ENCODE measurements at regions not wholly inside any gene's neighbourhood (a gene's known extent, or its start where the extent isn't known, plus 50 kb on each side); places are given as distances from the start of the nearest gene placed in this dataset.

GRCh38 chr12:129966146-129966995 lies 62.5 kb upstream of the TMEM132D start:
- Histone ChIP-seq H3K36me3 (ENCODE audit: control insufficient read depth, insufficient read depth, low read length) (no peaks in the 10 kb centered on the region), H3K4me3 (ENCODE audit: low read depth, low read length) (no peak overlapping the region), H2AFZ (no peak overlapping the region), H3K9me3 (ENCODE audit: control insufficient read depth, low read length) (no peaks in the 10 kb centered on the region), H3K9ac (no peak overlapping the region), H3K27me3 (ENCODE audit: control insufficient read depth, insufficient read depth, low read length) (no peaks in the 10 kb centered on the region), H3K79me2 (no peaks in the 10 kb centered on the region), H3K4me1 (no peaks in the 10 kb centered on the region), H3K27ac (no peak overlapping the region), H3K4me2 (ENCODE audit: low read length) (no peak overlapping the region)
- no peak for TF ChIP-seq CTCF (IDR thresholded peaks at IDR 0.05)

DNA sequence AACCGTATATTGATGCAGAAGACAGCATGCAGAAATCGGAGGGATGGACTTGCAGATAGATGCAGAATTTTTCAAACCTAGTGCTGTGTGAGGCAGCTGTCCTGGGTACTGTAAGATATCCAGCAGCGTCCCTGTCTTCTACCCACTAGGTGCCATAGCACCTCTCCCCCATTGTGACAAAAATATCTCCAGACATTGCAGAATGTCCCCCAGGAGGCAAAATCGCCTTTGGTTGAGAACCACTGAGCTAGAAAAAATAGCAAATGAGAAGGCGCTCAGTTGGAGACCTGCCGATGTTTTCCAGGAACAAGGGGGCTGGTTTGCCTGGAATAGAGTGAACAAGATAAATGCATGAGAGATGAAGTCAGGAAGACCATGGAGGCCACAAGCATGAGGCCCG lies 67.9 kb upstream of the TMEM132D start:
- H3K4me1 ChIP-seq = no peaks in the 10 kb centered on the region
- H2AFZ ChIP-seq = no peak overlapping the region
- no peak overlapping the region for H3K4me3 ChIP-seq (ENCODE audit: low read depth, low read length)
- no peak for TF ChIP-seq CTCF (IDR thresholded peaks at IDR 0.05)
- no peak overlapping the region for H3K27ac ChIP-seq
- no peaks in the 10 kb centered on the region for H3K27me3 ChIP-seq (ENCODE audit: control insufficient read depth, insufficient read depth, low read length)
- no peak overlapping the region for H3K9ac ChIP-seq
- H3K9me3 ChIP-seq (ENCODE audit: control insufficient read depth, low read length) = no peaks in the 10 kb centered on the region
- H3K36me3 ChIP-seq (ENCODE audit: control insufficient read depth, insufficient read depth, low read length) = no peaks in the 10 kb centered on the region
- no peaks in the 10 kb centered on the region for H3K79me2 ChIP-seq
- H3K4me2 ChIP-seq (ENCODE audit: low read length) = no peak overlapping the region

DNA sequence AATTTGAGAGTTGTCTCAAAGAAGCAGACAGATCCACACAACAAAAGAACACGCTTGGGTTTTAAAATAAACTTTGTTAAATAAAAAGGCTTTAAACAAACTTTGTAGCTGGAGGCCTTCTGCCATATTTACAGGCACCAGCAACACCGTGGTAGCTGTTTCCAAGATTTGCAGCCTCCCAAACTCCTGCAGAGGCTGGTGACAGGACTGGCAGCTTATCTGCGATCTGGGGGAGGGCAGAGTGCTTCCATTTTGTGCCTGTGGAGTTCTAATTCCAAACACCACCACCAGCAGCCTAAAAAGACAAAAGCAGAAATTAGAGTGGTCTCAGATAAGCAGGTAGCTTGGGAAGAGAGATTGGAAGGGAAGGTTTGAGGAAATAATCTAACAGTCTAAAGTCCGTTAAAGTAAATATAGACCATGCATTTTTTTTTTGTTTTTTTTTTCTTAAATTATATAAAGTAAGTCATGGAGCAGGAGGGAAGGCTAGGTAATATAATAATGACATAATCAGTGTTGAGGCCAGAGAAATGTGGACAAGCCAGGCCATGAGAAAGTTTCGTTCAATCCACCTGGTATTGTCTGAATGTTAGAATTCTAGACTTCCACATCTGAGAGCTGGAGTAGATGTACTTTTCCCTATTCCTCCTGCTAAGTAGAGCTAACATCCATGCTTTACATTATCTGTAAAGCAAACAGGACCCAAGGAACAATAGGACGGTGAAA lies 69.6 kb upstream of the TMEM132D start:
- no peaks in the 10 kb centered on the region for H3K9me3 ChIP-seq (ENCODE audit: control insufficient read depth, low read length)

DNA sequence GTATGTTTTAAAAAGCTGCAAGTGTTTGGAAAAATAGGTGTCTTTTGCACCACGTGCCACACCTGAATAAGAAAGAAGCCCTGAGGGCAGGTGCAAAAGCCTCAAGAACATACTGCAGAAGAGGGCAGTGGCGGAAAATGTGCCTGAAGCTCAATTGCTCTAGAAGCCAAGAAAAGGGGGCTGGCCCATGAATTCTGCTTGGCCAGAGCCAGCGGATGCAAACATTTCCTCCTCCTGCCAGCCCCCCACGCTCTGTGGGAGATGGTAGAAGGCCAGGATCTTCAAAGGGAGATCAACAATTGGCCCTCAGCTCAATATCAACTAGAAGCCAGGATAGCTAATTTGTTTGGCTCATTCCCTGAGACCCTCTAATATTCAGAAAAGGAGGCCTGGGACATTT lies 80.3 kb upstream of the TMEM132D start:
- no peak for TF ChIP-seq CTCF (IDR thresholded peaks at IDR 0.05)
- Histone ChIP-seq H3K4me1 (no peaks in the 10 kb centered on the region), H3K9ac (no peak overlapping the region), H3K27me3 (ENCODE audit: control insufficient read depth, insufficient read depth, low read length) (no peaks in the 10 kb centered on the region), H3K9me3 (ENCODE audit: control insufficient read depth, low read length) (no peaks in the 10 kb centered on the region), H3K4me3 (ENCODE audit: low read depth, low read length) (no peak overlapping the region), H3K27ac (no peak overlapping the region), H3K4me2 (ENCODE audit: low read length) (no peak overlapping the region), H3K79me2 (no peaks in the 10 kb centered on the region), H3K36me3 (ENCODE audit: control insufficient read depth, insufficient read depth, low read length) (no peaks in the 10 kb centered on the region), H2AFZ (no peak overlapping the region)

More for the DNA sequence above, 69.6 kb upstream of the TMEM132D start:
- Histone ChIP-seq H3K36me3 (ENCODE audit: control insufficient read depth, insufficient read depth, low read length) (no peaks in the 10 kb centered on the region), H3K4me2 (ENCODE audit: low read length) (no peak overlapping the region), H3K4me3 (ENCODE audit: low read depth, low read length) (no peak overlapping the region), H3K27me3 (ENCODE audit: control insufficient read depth, insufficient read depth, low read length) (no peaks in the 10 kb centered on the region), H3K4me1 (no peaks in the 10 kb centered on the region), H3K27ac (no peak overlapping the region), H3K79me2 (no peaks in the 10 kb centered on the region), H3K9ac (no peak overlapping the region), H2AFZ (no peak overlapping the region)
- no peak for TF ChIP-seq CTCF (IDR thresholded peaks at IDR 0.05)
